ENCODE measurements at regions not wholly inside any gene's neighbourhood (a gene's known extent, or its start where the extent isn't known, plus 50 kb on each side); places are given as distances from the start of the nearest gene placed in this dataset.
"Not testable (repeated sequence)": the region's sequence is repeated elsewhere in the genome, so short reads cannot be mapped to it uniquely, and the experiment has no call there.

GRCh38 chr21:6570700-6571368 lies 3950.5 kb upstream of the TPTE start:
- H3K4me3 ChIP-seq (ENCODE audit: low read depth in 1 of 5, low read length in 5 of 5); H3K4me1 ChIP-seq (ENCODE audit: control insufficient read depth in 5 of 5, insufficient read depth in 5 of 5, low read length in 5 of 5); H3K9ac ChIP-seq (ENCODE audit: low read length in 5 of 5); H3K27ac ChIP-seq (ENCODE audit: low read depth, low read length); H3K27me3 ChIP-seq (ENCODE audit: control insufficient read depth in 5 of 5, insufficient read depth in 4 of 5, low read length in 5 of 5); H3K36me3 ChIP-seq (ENCODE audit: control insufficient read depth in 5 of 5, insufficient read depth in 5 of 5, low read length in 5 of 5); H3K9me3 ChIP-seq (ENCODE audit: control insufficient read depth in 5 of 5, low read length in 5 of 5): not testable (repeated sequence)

- not testable (repeated sequence) for H3K4me3 ChIP-seq (ENCODE audit: low read depth in 1 of 5, low read length in 5 of 5); H3K9ac ChIP-seq (ENCODE audit: low read length in 5 of 5); H3K9me3 ChIP-seq (ENCODE audit: control insufficient read depth in 5 of 5, low read length in 5 of 5); H3K4me1 ChIP-seq (ENCODE audit: control insufficient read depth in 5 of 5, insufficient read depth in 5 of 5, low read length in 5 of 5); H3K27ac ChIP-seq (ENCODE audit: low read depth, low read length); H3K27me3 ChIP-seq (ENCODE audit: control insufficient read depth in 5 of 5, insufficient read depth in 4 of 5, low read length in 5 of 5); H3K36me3 ChIP-seq (ENCODE audit: control insufficient read depth in 5 of 5, insufficient read depth in 5 of 5, low read length in 5 of 5)
These were observed 3947.8 kb upstream of the TPTE start for GRCh38 chr21:6573576-6573975.

GRCh38 chr21:6579801-6580200 lies 3941.6 kb upstream of the TPTE start:
- H3K4me3 ChIP-seq (ENCODE audit: low read depth in 1 of 5, low read length in 5 of 5); H3K36me3 ChIP-seq (ENCODE audit: control insufficient read depth in 5 of 5, insufficient read depth in 5 of 5, low read length in 5 of 5); H3K9me3 ChIP-seq (ENCODE audit: control insufficient read depth in 5 of 5, low read length in 5 of 5); H3K9ac ChIP-seq (ENCODE audit: low read length in 5 of 5); H3K4me1 ChIP-seq (ENCODE audit: control insufficient read depth in 5 of 5, insufficient read depth in 5 of 5, low read length in 5 of 5); H3K27ac ChIP-seq (ENCODE audit: low read depth, low read length); H3K27me3 ChIP-seq (ENCODE audit: control insufficient read depth in 5 of 5, insufficient read depth in 4 of 5, low read length in 5 of 5): not testable (repeated sequence)

Data from subcutaneous abdominal adipose tissue (tissue), 5 donors.